Epithelial cell of esophagus (primary cell): ENCODE measurements at regions not wholly inside any gene's neighbourhood (a gene's known extent, or its start where the extent isn't known, plus 50 kb on each side); places are given as distances from the start of the nearest gene placed in this dataset.

Source experiments
- DNase-seq: peaks from one replicate; pipeline ENCODE4 v3.0.0; 2010; ENCODE audit warnings: low read depth
- H3K4me3 ChIP-seq: 2 replicates; pipeline ENCODE4 v1.5.1; 2011; ENCODE audit warnings: mild to moderate bottlenecking, low read length, control low read depth
- TF ChIP-seq, protein P1 (sequence below): IDR thresholded peaks from 2 replicates; pipeline ENCODE4 v1.5.1; 2011; ENCODE audit warnings: low read depth, mild to moderate bottlenecking, low read length, control low read depth, inconsistent platforms; ENCODE audit not compliant: insufficient read depth; ENCODE audit errors: missing control alignments

DNA sequence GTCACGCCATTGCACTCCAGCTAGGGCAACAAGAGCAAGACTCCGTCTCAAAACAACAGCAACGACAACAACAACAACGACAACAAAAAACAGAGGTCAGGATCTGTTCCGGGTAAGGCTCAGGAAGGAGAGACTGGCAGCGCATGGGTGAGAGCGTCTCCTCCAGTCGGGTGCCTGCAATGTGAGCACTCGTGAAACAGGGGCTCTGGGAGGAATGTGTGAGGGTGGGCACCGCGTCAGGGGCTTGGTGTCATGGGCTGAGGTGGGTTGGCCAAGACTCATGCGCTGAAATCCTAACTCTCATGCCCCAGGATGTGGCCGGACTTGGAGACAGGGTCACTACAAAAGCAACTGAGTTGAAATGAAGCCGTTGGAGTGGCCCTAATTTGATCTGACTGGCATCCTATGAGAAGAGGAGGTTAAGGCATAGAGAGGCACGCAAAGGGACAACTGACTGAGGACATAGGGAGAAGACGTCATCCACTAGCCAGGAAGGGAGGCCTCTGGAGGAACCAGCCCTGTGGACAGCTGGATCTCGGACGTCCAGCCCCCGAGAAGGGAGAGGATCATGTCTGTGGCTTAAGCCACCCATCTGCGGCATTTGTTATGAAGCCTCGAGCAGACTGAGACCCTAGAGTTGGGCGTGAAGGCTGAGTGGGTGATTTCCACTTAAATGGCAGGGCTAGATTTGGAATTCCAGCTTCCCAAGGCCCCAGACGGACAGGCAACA lies 241.5 kb upstream of the PITRM1 start:
- TF ChIP-seq, protein P1, sequence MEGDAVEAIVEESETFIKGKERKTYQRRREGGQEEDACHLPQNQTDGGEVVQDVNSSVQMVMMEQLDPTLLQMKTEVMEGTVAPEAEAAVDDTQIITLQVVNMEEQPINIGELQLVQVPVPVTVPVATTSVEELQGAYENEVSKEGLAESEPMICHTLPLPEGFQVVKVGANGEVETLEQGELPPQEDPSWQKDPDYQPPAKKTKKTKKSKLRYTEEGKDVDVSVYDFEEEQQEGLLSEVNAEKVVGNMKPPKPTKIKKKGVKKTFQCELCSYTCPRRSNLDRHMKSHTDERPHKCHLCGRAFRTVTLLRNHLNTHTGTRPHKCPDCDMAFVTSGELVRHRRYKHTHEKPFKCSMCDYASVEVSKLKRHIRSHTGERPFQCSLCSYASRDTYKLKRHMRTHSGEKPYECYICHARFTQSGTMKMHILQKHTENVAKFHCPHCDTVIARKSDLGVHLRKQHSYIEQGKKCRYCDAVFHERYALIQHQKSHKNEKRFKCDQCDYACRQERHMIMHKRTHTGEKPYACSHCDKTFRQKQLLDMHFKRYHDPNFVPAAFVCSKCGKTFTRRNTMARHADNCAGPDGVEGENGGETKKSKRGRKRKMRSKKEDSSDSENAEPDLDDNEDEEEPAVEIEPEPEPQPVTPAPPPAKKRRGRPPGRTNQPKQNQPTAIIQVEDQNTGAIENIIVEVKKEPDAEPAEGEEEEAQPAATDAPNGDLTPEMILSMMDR = no peak
- DNase-seq = no peak
- H3K4me3 ChIP-seq = no peak overlapping the region

DNA sequence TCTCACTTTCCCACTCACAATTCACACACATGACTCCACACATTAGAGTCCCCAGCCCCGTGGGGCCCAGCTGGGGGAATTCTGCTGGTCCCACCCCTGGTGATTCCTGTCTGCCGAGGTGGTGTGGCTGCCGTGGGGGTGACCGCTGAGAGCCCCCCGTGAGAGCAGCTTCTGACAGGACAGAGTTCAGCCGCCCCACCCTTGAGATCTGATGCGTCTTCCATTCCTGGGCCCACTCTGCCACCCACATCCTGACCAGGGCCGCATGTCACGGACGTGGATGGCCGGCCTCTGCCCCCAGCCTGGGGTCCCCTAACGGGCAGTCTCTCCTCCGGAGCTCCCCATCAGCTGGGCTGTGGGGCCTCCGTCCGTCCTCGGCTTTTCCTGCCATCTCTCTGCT lies 240.1 kb upstream of the PITRM1 start:
- no peak overlapping the region for H3K4me3 ChIP-seq
- no peak for DNase-seq
- TF ChIP-seq, protein P1 = no peak

DNA sequence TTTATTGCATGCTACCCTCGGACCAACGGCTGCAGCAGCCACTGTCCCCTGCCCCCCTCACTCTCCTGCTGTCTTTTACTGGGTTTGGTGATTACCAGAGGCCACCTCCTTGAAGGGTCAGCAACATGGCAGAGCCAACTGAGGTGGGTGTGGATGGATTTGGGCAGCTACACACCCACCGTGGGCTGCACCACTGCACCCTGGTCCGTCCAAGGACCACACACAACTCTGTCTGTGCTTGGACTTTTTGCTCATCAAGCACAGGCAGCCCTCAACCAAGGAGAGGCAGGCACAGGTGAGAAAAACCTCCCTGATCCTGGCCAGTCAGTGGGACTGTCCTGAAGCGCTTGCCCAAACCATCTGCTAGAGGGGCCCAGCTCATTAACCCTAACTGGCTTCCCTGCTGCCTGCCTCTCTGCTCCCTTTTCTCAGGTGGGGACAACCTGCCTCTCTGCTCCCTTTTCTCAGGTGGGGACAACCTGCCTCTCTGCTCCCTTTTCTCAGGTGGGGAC lies 239.5 kb upstream of the PITRM1 start:
- no peak for DNase-seq
- TF ChIP-seq, protein P1 = no peak
- H3K4me3 ChIP-seq = no peak overlapping the region

DNA sequence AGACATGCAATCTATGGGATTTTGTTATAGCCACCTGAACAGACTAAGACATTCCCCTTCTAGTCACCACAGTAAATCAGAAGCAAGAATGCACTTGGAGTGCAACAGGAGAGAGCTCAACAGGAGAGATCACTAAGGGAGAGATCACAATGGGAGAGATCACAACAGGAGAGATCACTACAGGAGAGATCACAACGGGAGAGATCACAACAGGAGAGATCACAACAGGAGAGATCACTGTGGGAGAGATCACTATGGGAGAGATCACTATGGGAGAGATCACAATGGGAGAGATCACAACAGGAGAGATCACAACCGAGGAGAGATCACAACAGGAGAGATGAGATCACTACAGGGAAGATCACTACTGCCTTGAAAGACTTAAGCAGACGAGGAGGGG lies 238.5 kb upstream of the PITRM1 start:
- TF ChIP-seq, protein P1 = no peak
- no peak overlapping the region for H3K4me3 ChIP-seq

DNA sequence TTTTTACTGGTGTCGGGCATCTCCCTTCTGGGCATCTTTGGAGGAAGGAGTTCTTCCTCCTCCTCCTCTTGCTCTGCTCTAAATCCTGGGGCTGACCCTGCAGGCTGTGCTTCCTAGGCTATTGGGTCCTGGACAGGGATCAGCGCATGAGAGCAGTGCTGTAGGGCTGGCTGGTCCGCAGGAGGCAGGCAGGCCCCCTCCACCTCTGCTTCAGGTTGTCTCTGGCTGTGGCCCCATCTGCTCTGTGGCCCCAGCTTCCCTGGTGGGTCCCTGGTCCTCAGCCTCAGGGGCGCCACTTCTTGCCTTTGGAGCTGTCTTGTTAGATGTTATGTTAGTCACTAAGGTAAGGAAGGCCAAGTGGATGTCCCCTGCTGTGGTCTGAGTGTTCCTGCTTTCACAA lies 237.3 kb upstream of the PITRM1 start:
- H3K4me3 ChIP-seq = no peak overlapping the region
- TF ChIP-seq, protein P1 = no peak

More for the DNA sequence above, 238.5 kb upstream of the PITRM1 start:
- DNase-seq = no peak

DNA sequence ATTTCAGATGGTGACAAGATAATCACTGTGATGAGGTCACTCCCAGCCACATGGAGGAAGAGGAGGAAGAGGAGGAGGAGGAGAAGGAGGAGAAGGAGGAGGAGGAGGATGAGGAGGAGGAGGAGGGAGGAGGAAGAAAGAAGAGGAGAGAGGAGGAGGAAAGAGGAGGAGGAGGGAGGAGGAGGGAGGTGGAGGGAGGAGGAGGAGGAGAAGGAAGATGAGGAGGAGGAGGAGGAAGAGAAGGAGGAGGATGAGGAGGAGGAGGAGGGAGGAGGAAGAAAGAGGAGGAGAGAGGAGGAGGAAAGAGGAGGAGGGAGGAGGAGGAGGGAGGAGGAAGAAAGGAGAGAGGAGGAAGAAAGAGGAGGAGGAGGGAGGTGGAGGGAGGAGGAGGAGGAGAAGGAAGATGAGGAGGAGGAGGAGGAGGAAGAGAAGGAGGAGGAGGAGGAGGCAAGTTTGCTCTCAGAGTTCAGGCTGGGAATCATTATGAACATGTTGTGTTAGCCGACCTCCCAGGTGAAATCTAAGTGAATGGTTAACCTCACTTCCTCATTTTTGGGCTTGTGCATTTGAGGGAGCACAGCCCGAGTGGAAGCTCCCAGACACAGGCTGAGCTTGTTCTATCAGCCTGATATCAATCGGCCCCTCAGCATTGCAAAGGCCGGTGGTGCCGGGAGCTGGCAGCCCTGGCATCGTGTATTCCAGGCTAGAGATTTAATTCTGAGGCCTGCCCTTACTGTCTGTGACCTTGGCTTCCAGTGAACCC lies 236.2 kb upstream of the PITRM1 start:
- DNase-seq = no peak
- no peak overlapping the region for H3K4me3 ChIP-seq
- TF ChIP-seq, protein P1 = no peak

More for the DNA sequence above, 237.3 kb upstream of the PITRM1 start:
- DNase-seq = no peak
